SK-N-SH (cell line): ENCODE measurements at regions not wholly inside any gene's neighbourhood (a gene's known extent, or its start where the extent isn't known, plus 50 kb on each side); places are given as distances from the start of the nearest gene placed in this dataset.

Experiments used
- CTCF ChIA-PET: fragments of 300-600, 350-600 bp; formaldehyde crosslinking; extraction: SDS; loops from one replicate; lab custom pipeline; 2021; lab: Yijun Ruan, JAX
- POLR2A ChIA-PET: fragments of 350-600 bp; sonication (Branson Sonifier 250); formaldehyde crosslinking; extraction: SDS; loops from one replicate; lab custom pipeline; 2020; ENCODE audit warnings: antibody characterized with exemption, inconsistent platforms; lab: Yijun Ruan, JAX
- DNase-seq: peaks from one replicate; pipeline ENCODE4 v3.0.0; 2012
- H2AFZ ChIP-seq: fragments of 200-600 bp; sonication (generic); 2 replicates; pipeline ENCODE4 v1.8.1; 2016; ENCODE audit warnings: antibody characterized with exemption, mild to moderate bottlenecking, low read depth
- H3F3A ChIP-seq: fragments of 200-600 bp; sonication (generic); replicated peaks from 2 replicates; pipeline ENCODE3; 2016; ENCODE audit warnings: antibody characterized with exemption, mild to moderate bottlenecking; ENCODE audit not compliant: insufficient read depth
- H3K27ac ChIP-seq, 2 experiments: fragments of 200-500 bp in 1 of 2; fragments of 200-600 bp in 1 of 2; sonication (Bioruptor generic) in 1 of 2; sonication (generic), shearing (Covaris generic) in 1 of 2; 2 replicates each; pipeline versions ENCODE4 v1.5.1 to v1.6.1; 2014 to 2016; ENCODE audit warnings: low read depth in 2 of 2, inconsistent platforms in 1 of 2, low read length in 1 of 2, mild to moderate bottlenecking in 1 of 2, mixed read lengths in 1 of 2
- H3K27me3 ChIP-seq: fragments of 200-600 bp; sonication (generic), shearing (Covaris generic); 2 replicates; pipeline ENCODE4 v1.6.1; 2016; ENCODE audit warnings: mixed run types; ENCODE audit not compliant: insufficient read depth
- H3K36me3 ChIP-seq, 2 experiments: fragments of 200-500 bp in 1 of 2; fragments of 200-600 bp in 1 of 2; sonication (Bioruptor generic) in 1 of 2; sonication (generic) in 1 of 2; replicated peaks in 1 of 2; 2 replicates each; pipeline versions ENCODE3 to v1.5.1; 2014 to 2016; ENCODE audit warnings: low read length in 1 of 2, mild to moderate bottlenecking in 1 of 2; ENCODE audit not compliant: insufficient read depth in 2 of 2, control insufficient read depth in 1 of 2
- H3K4me1 ChIP-seq, 2 experiments: fragments of 200-500 bp in 1 of 2; fragments of 200-600 bp in 1 of 2; sonication (Bioruptor generic) in 1 of 2; sonication (generic), shearing (Covaris generic) in 1 of 2; 2 replicates each; pipeline versions ENCODE4 v1.5.1 to v1.6.1; 2014 to 2016; ENCODE audit warnings: low read depth in 1 of 2, low read length in 1 of 2, mixed run types in 1 of 2; ENCODE audit not compliant: insufficient read depth in 2 of 2, control insufficient read depth in 1 of 2
- H3K4me2 ChIP-seq: fragments of 200-600 bp; sonication (generic), shearing (Covaris generic); 2 replicates; pipeline ENCODE4 v1.6.1; 2017; ENCODE audit warnings: mixed run types
- H3K4me3 ChIP-seq, 2 experiments: fragments of 200-500 bp in 1 of 2; fragments of 200-600 bp in 1 of 2; sonication (Bioruptor generic) in 1 of 2; sonication (generic), shearing (Covaris generic) in 1 of 2; 2 replicates each; pipeline versions ENCODE4 v1.5.1 to v1.8.1; 2014 to 2016; ENCODE audit warnings: low read depth in 2 of 2, inconsistent platforms in 1 of 2, low read length in 1 of 2, mild to moderate bottlenecking in 1 of 2, mixed read lengths in 1 of 2, moderate library complexity in 1 of 2
- H3K79me2 ChIP-seq: fragments of 200-600 bp; sonication (generic); 2 replicates; pipeline ENCODE4 v1.8.1; 2017; ENCODE audit warnings: mild to moderate bottlenecking; ENCODE audit not compliant: insufficient read depth
- H3K9ac ChIP-seq: fragments of 200-600 bp; sonication (generic); 2 replicates; pipeline ENCODE4 v1.6.1; 2017; ENCODE audit warnings: mixed run types
- H3K9me2 ChIP-seq: fragments of 200-600 bp; sonication (generic); 2 replicates; pipeline ENCODE4 v1.6.1; 2017; ENCODE audit warnings: mixed run types
- H3K9me3 ChIP-seq: fragments of 200-600 bp; sonication (generic); 2 replicates; pipeline ENCODE4 v1.6.1; 2017; ENCODE audit warnings: mixed run types, mild to moderate bottlenecking, moderate library complexity
- H4K20me1 ChIP-seq: fragments of 200-600 bp; sonication (generic); 2 replicates; pipeline ENCODE4 v1.6.1; 2017; ENCODE audit warnings: mild to moderate bottlenecking, mixed run types; ENCODE audit not compliant: insufficient read depth
- ELF1 ChIP-seq: IDR thresholded peaks from 2 replicates; pipeline ENCODE4 v1.4.0; 2012
- FOXJ3 ChIP-seq: sonication (generic); formaldehyde crosslinking; IDR thresholded peaks from 2 replicates; pipeline ENCODE4 v1.5.1; 2020; ENCODE audit warnings: mild to moderate bottlenecking, missing genetic modification reagents
- JUND ChIP-seq: IDR thresholded peaks from 2 replicates; pipeline ENCODE4 v1.4.0; 2012
- MEF2A ChIP-seq: IDR thresholded peaks from 2 replicates; pipeline ENCODE4 v1.4.0; 2012; ENCODE audit warnings: low read depth, borderline replicate concordance
- MXI1 ChIP-seq: IDR thresholded peaks from 2 replicates; pipeline ENCODE4 v1.6.1; 2012; ENCODE audit warnings: mild to moderate bottlenecking, low read depth, low read length, improper control_type of control experiment
- NRF1 ChIP-seq: IDR thresholded peaks from 2 replicates; pipeline ENCODE4 v1.6.1; 2012; ENCODE audit warnings: low read depth, mild to moderate bottlenecking, low read length
- RAD21 ChIP-seq: IDR thresholded peaks from 2 replicates; pipeline ENCODE4 v1.6.1; 2012; ENCODE audit warnings: mild to moderate bottlenecking, low read length
- RXRA ChIP-seq: IDR thresholded peaks from 2 replicates; pipeline ENCODE4 v1.4.0; 2012; ENCODE audit warnings: low read depth, mild to moderate bottlenecking, borderline replicate concordance
- SIN3A ChIP-seq: IDR thresholded peaks from 2 replicates; pipeline ENCODE4 v1.6.1; 2012; ENCODE audit warnings: low read depth, mild to moderate bottlenecking, low read length, moderate library complexity, borderline replicate concordance
- TEAD4 ChIP-seq: IDR thresholded peaks from 2 replicates; pipeline ENCODE4 v1.4.0; 2012; ENCODE audit warnings: mild to moderate bottlenecking, borderline replicate concordance; ENCODE audit not compliant: insufficient read depth
- YY1 ChIP-seq: IDR thresholded peaks from 2 replicates; pipeline ENCODE4 v1.4.0; 2012; ENCODE audit warnings: low read depth, mild to moderate bottlenecking
- ZBTB33 ChIP-seq: IDR thresholded peaks from 2 replicates; pipeline ENCODE4 v1.4.0; 2012; ENCODE audit warnings: low read depth, borderline replicate concordance
- WGBS: methylation state at CpG from one replicate; pipeline ENCODE4 v1.1.6; 2017; ENCODE audit warnings: low lambda C conversion rate; 5-methylcytosine and 5-hydroxymethylcytosine counted together
- TF ChIP-seq, protein P1 (sequence below): IDR thresholded peaks from 2 replicates; pipeline ENCODE4 v1.4.0; 2012; ENCODE audit warnings: low read depth
- TF ChIP-seq, protein P2 (sequence below): IDR thresholded peaks from 2 replicates; pipeline ENCODE4; 2012

DNA sequence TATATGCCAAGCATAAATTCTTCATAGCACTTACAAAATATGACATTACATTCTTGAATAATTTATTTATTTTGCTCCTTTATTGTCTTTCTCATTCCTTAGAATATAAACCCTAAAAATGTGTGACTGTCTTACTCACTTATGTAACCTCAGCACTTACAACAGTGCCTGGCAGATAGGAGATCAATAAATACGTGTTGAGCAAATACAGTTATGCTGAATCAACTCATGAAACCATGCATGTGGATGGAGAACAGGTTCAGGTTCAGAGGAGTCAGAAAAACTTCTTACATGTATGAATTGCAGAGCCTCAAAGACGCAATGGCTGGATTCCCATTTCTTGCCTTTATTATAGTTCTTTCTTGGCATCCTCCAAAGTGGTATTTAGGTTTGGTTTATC, 659.4 kb upstream of the CHAC2 start:
- H3K9me3 ChIP-seq: no peaks in the 10 kb centered on the region
- no peaks in the 10 kb centered on the region for H3F3A ChIP-seq
- POLR2A ChIA-PET: no interaction called here
- H4K20me1 ChIP-seq: no peaks in the 10 kb centered on the region
- H3K9ac ChIP-seq: no peak overlapping the region
- DNase-seq: no peak
- no peak for TF ChIP-seq MXI1
- no peak for TF ChIP-seq SIN3A
- TF ChIP-seq MEF2A: no peak
- TF ChIP-seq JUND: no peak
- TF ChIP-seq, protein P1, sequence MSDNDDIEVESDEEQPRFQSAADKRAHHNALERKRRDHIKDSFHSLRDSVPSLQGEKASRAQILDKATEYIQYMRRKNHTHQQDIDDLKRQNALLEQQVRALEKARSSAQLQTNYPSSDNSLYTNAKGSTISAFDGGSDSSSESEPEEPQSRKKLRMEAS: no peak
- TF ChIP-seq YY1: no peak
- TF ChIP-seq ZBTB33: no peak
- no peak for TF ChIP-seq NRF1
- no peak for TF ChIP-seq RXRA
- TF ChIP-seq FOXJ3 (CRISPR knock-in tag): no peak
- TF ChIP-seq RAD21: no peak
- no peak for TF ChIP-seq TEAD4
- TF ChIP-seq, all 33 proteins: peak for 0
- no peak overlapping the region for H2AFZ ChIP-seq
- WGBS: 11% methylated on average over 2 of the region's 2 CpGs
- no peaks in the 10 kb centered on the region for H3K27me3 ChIP-seq
- CTCF ChIA-PET: no interaction called here
- no peak overlapping the region for H3K27ac ChIP-seq
- no peaks in the 10 kb centered on the region for H3K36me3 ChIP-seq
- H3K4me3 ChIP-seq: no peak overlapping the region
- no peaks in the 10 kb centered on the region for H3K9me2 ChIP-seq
- no peaks in the 10 kb centered on the region for H3K79me2 ChIP-seq
- H3K4me2 ChIP-seq: no peak overlapping the region
- H3K4me1 ChIP-seq: no peaks in the 10 kb centered on the region

- H3F3A ChIP-seq: no peaks in the 10 kb centered on the region
- DNase-seq: no peak
- H3K9ac ChIP-seq: no peak overlapping the region
- no peaks in the 10 kb centered on the region for H3K9me3 ChIP-seq
- WGBS: 34% methylated on average over 4 of the region's 4 CpGs
- no peak overlapping the region for H3K4me3 ChIP-seq
- H3K4me2 ChIP-seq: no peak overlapping the region
- H3K27ac ChIP-seq: no peak overlapping the region
- no peaks in the 10 kb centered on the region for H3K4me1 ChIP-seq
- H3K36me3 ChIP-seq: no peaks in the 10 kb centered on the region
- no peaks in the 10 kb centered on the region for H4K20me1 ChIP-seq
- H3K9me2 ChIP-seq: no peaks in the 10 kb centered on the region
- H2AFZ ChIP-seq: no peak overlapping the region
- no peaks in the 10 kb centered on the region; the same call in 1 of the 2 replicates for H3K27me3 ChIP-seq
- H3K79me2 ChIP-seq: no peaks in the 10 kb centered on the region
- POLR2A ChIA-PET: no interaction called here
- CTCF ChIA-PET: no interaction called here
- no peak for TF ChIP-seq ELF1
- TF ChIP-seq, protein P2, sequence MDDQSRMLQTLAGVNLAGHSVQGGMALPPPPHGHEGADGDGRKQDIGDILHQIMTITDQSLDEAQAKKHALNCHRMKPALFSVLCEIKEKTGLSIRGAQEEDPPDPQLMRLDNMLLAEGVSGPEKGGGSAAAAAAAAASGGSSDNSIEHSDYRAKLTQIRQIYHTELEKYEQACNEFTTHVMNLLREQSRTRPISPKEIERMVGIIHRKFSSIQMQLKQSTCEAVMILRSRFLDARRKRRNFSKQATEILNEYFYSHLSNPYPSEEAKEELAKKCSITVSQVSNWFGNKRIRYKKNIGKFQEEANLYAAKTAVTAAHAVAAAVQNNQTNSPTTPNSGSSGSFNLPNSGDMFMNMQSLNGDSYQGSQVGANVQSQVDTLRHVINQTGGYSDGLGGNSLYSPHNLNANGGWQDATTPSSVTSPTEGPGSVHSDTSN: peak; percentile 55; the same call in 1 of the 2 replicates
These were observed 663.3 kb upstream of the CHAC2 start for GRCh38 chr2:53104263-53104662.
